ENCODE measurements at regions not wholly inside any gene's neighbourhood (a gene's known extent, or its start where the extent isn't known, plus 50 kb on each side); places are given as distances from the start of the nearest gene placed in this dataset.

- no peak for TF ChIP-seq CTCF (IDR thresholded peaks at IDR 0.05)
- H3K27ac ChIP-seq: no peak overlapping the region
- peaks cover 4% of the 10 kb centered on the region for H3K4me1 ChIP-seq
- ATAC-seq (no peak), DNase-seq (no peak)
- intact Hi-C loops (cut with DNase I): no loop called here
- no peaks in the 10 kb centered on the region for H3K27me3 ChIP-seq
- H3K36me3 ChIP-seq: no peaks in the 10 kb centered on the region
- H3K9me3 ChIP-seq: no peaks in the 10 kb centered on the region
- H3K4me3 ChIP-seq: no peak overlapping the region
These were observed 88.0 kb upstream of the RAPGEF2 start for GRCh38 chr4:159014859-159015258.

GRCh38 chr4:159015841-159016240, 87.0 kb upstream of the RAPGEF2 start:
- TF ChIP-seq CTCF (IDR thresholded peaks at IDR 0.05): no peak
- no peak overlapping the region for H3K27ac ChIP-seq
- no peaks in the 10 kb centered on the region for H3K36me3 ChIP-seq
- ATAC-seq: no peak
- intact Hi-C loops (cut with DNase I): no loop called here
- DNase-seq: no peak
- no peak overlapping the region for H3K4me3 ChIP-seq
- no peaks in the 10 kb centered on the region for H3K27me3 ChIP-seq
- H3K9me3 ChIP-seq: no peaks in the 10 kb centered on the region
- H3K4me1 ChIP-seq: no peaks in the 10 kb centered on the region

- no peaks in the 10 kb centered on the region for H3K27me3 ChIP-seq
- DNase-seq: no peak
- H3K27ac ChIP-seq: no peak overlapping the region
- H3K4me1 ChIP-seq: no peaks in the 10 kb centered on the region
- no peak for TF ChIP-seq CTCF (IDR thresholded peaks at IDR 0.05)
- no peak overlapping the region for H3K4me3 ChIP-seq
- intact Hi-C loops (cut with DNase I): no loop called here
- H3K36me3 ChIP-seq: no peaks in the 10 kb centered on the region
- ATAC-seq: no peak
- H3K9me3 ChIP-seq: no peaks in the 10 kb centered on the region
These were observed 86.3 kb upstream of the RAPGEF2 start for GRCh38 chr4:159016593-159017024.

- no peak for TF ChIP-seq CTCF (IDR thresholded peaks at IDR 0.05)
- Histone ChIP-seq H3K27me3 (no peaks in the 10 kb centered on the region), H3K4me3 (no peak overlapping the region), H3K9me3 (no peaks in the 10 kb centered on the region), H3K4me1 (no peaks in the 10 kb centered on the region), H3K36me3 (no peaks in the 10 kb centered on the region), H3K27ac (no peak overlapping the region)
- DNase-seq (no peak), ATAC-seq (no peak)
- intact Hi-C loops (cut with DNase I): no loop called here
These were observed 85.4 kb upstream of the RAPGEF2 start for GRCh38 chr4:159017323-159018026.

- no peak overlapping the region for H3K27ac ChIP-seq
- H3K9me3 ChIP-seq: no peaks in the 10 kb centered on the region
- TF ChIP-seq CTCF (IDR thresholded peaks at IDR 0.05): no peak
- no peak for DNase-seq
- no peaks in the 10 kb centered on the region for H3K4me1 ChIP-seq
- H3K27me3 ChIP-seq: no peaks in the 10 kb centered on the region
- no peak overlapping the region for H3K4me3 ChIP-seq
- intact Hi-C loops (cut with DNase I): no loop called here
- no peak for ATAC-seq
- no peaks in the 10 kb centered on the region for H3K36me3 ChIP-seq
These were observed 84.7 kb upstream of the RAPGEF2 start for GRCh38 chr4:159018062-159018629.
